Karpas-422 (cell line): ENCODE measurements at regions not wholly inside any gene's neighbourhood (a gene's known extent, or its start where the extent isn't known, plus 50 kb on each side); places are given as distances from the start of the nearest gene placed in this dataset.
"Not testable (repeated sequence)": the region's sequence is repeated elsewhere in the genome, so short reads cannot be mapped to it uniquely, and the experiment has no call there.

Experiments used
- DNase-seq: peaks from one replicate; pipeline ENCODE4 v3.0.0-alpha.2; 2015
- H2AFZ ChIP-seq: fragments of 200-600 bp; sonication (generic); 2 replicates; pipeline ENCODE4 v1.6.1; 2014; ENCODE audit warnings: antibody characterized with exemption, low read length, mixed read lengths
- H3K27ac ChIP-seq: fragments of 200-600 bp; sonication (generic); 2 replicates; pipeline ENCODE4 v1.5.1; 2014; ENCODE audit warnings: mild to moderate bottlenecking, low read length, moderate library complexity
- H3K27me3 ChIP-seq: fragments of 200-600 bp; sonication (generic); 2 replicates; pipeline ENCODE4 v1.6.1; 2014; ENCODE audit warnings: low read length, mixed read lengths
- H3K36me3 ChIP-seq: fragments of 200-600 bp; sonication (generic); 2 replicates; pipeline ENCODE4 v1.6.1; 2014; ENCODE audit warnings: low read length, mixed read lengths; ENCODE audit not compliant: insufficient read depth
- H3K4me1 ChIP-seq: fragments of 200-600 bp; sonication (generic); 2 replicates; pipeline ENCODE4 v1.6.1; 2014; ENCODE audit warnings: mild to moderate bottlenecking, low read length, mixed read lengths
- H3K4me2 ChIP-seq: fragments of 200-600 bp; sonication (generic); 2 replicates; pipeline ENCODE4 v1.6.1; 2014; ENCODE audit warnings: low read length, low read depth, mild to moderate bottlenecking; ENCODE audit not compliant: poor library complexity, severe bottlenecking
- H3K4me3 ChIP-seq: fragments of 200-600 bp; sonication (generic); 2 replicates; pipeline ENCODE4 v1.5.1; 2014; ENCODE audit warnings: mild to moderate bottlenecking, antibody characterized with exemption, low read length, mixed read lengths
- H3K79me2 ChIP-seq: fragments of 200-600 bp; sonication (generic); 2 replicates; pipeline ENCODE4 v1.6.1; 2014; ENCODE audit warnings: mild to moderate bottlenecking, low read length, mixed read lengths
- H3K9ac ChIP-seq: fragments of 200-600 bp; sonication (generic); 2 replicates; pipeline ENCODE4 v1.6.0; 2014; ENCODE audit warnings: low read length
- H3K9me2 ChIP-seq: fragments of 200-600 bp; sonication (generic), shearing (Covaris generic); replicated peaks from 2 replicates; pipeline ENCODE4 v1.6.0; 2014; ENCODE audit warnings: mild to moderate bottlenecking, low read length, moderate library complexity; ENCODE audit not compliant: insufficient read depth
- H3K9me3 ChIP-seq: fragments of 300-700, 200-600 bp; sonication (generic); 2 replicates; pipeline ENCODE4 v1.6.1; 2014; ENCODE audit warnings: low read length, mixed read lengths
- H4K20me1 ChIP-seq: fragments of 200-600 bp; sonication (generic); 2 replicates; pipeline ENCODE4 v1.6.1; 2014; ENCODE audit warnings: mild to moderate bottlenecking, antibody characterized with exemption, low read length, low read depth; ENCODE audit not compliant: insufficient read depth

GRCh38 chr5:98217138-98217537, 556.3 kb upstream of the RGMB start:
- H3K4me3 ChIP-seq, result no peak overlapping the region
- no peak for DNase-seq
- no peak overlapping the region for H3K9ac ChIP-seq
- no peak overlapping the region for H3K4me2 ChIP-seq
- H3K27me3 ChIP-seq, result no peaks in the 10 kb centered on the region
- H3K9me2 ChIP-seq, result no peaks in the 10 kb centered on the region
- no peaks in the 10 kb centered on the region for H3K9me3 ChIP-seq
- H3K36me3 ChIP-seq, result no peaks in the 10 kb centered on the region
- H3K4me1 ChIP-seq, result no peaks in the 10 kb centered on the region
- H4K20me1 ChIP-seq, result no peaks in the 10 kb centered on the region
- H3K27ac ChIP-seq, result no peak overlapping the region
- no peak overlapping the region for H2AFZ ChIP-seq
- H3K79me2 ChIP-seq, result no peaks in the 10 kb centered on the region

DNA sequence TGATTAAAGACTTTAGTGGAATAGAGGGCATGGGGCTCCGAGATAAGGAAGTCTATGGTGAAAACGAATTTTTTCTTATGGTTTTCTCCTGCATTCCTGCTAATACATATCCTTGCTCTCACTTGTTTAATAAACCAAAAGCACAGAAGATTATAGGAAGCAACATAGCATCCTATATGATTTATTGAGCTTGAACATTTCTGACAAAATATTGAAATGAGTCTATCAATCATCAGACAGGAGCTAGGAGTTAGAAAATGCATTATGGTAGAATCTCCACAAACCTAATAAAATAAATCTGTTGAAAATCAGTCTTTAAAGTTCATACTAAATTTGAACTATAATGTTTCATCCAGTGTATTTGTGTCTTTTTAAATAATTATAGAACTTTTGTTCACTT, 554.6 kb upstream of the RGMB start:
- Histone ChIP-seq H3K27ac (no peak overlapping the region), H3K4me2 (no peak overlapping the region), H3K27me3 (no peaks in the 10 kb centered on the region), H3K4me3 (no peak overlapping the region), H4K20me1 (no peaks in the 10 kb centered on the region), H3K79me2 (no peaks in the 10 kb centered on the region), H3K9me2 (no peaks in the 10 kb centered on the region), H3K9me3 (no peaks in the 10 kb centered on the region), H3K4me1 (no peaks in the 10 kb centered on the region), H2AFZ (no peak overlapping the region), H3K36me3 (no peaks in the 10 kb centered on the region), H3K9ac (no peak overlapping the region)
- DNase-seq, result no peak

GRCh38 chr5:98227489-98227888, 546.0 kb upstream of the RGMB start:
- Histone ChIP-seq H3K9me2 (no peaks in the 10 kb centered on the region), H3K27ac (no peak overlapping the region), H4K20me1 (no peaks in the 10 kb centered on the region), H2AFZ (no peak overlapping the region), H3K9ac (no peak overlapping the region), H3K4me2 (no peak overlapping the region), H3K27me3 (no peaks in the 10 kb centered on the region), H3K4me1 (no peaks in the 10 kb centered on the region), H3K79me2 (no peaks in the 10 kb centered on the region), H3K4me3 (no peak overlapping the region), H3K9me3 (peaks cover 7% of the 10 kb centered on the region), H3K36me3 (no peaks in the 10 kb centered on the region)
- no peak for DNase-seq

DNA sequence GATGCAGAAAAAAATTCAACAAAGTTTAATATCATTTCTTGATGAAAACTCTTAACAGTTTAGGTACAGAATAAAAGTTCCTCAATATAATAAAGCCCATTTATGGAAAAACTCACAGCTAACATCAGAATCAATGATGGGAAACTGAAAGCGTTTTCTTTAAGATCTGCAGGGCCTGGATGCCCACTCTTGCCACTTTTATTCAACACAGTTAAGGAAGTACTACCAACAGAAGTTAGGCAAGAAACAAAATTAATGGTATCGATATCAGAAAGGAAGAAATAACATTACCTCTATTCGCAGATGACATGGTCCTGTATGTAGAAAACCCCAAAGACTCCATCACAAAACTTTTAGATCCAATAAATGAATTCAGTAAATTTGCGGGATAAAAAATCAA, 542.4 kb upstream of the RGMB start:
- Histone ChIP-seq H3K4me1 (no peaks in the 10 kb centered on the region), H3K9me2 (no peaks in the 10 kb centered on the region), H3K9me3 (peaks cover 7% of the 10 kb centered on the region), H3K36me3 (no peaks in the 10 kb centered on the region), H2AFZ (no peak overlapping the region), H3K9ac (no peak overlapping the region), H3K4me2 (no peak overlapping the region), H3K27ac (no peak overlapping the region), H3K79me2 (no peaks in the 10 kb centered on the region), H3K4me3 (no peak overlapping the region), H3K27me3 (no peaks in the 10 kb centered on the region), H4K20me1 (no peaks in the 10 kb centered on the region)
- DNase-seq, result no peak

- not testable (repeated sequence) for H2AFZ ChIP-seq, H3K9me3 ChIP-seq, DNase-seq, H3K79me2 ChIP-seq, H3K9ac ChIP-seq, H3K36me3 ChIP-seq, H3K27me3 ChIP-seq, H3K4me3 ChIP-seq, H3K4me2 ChIP-seq, H3K9me2 ChIP-seq, H3K27ac ChIP-seq, H3K4me1 ChIP-seq, H4K20me1 ChIP-seq
Measured at GRCh38 chr5:98237794-98238193, 535.7 kb upstream of the RGMB start.

- H3K9me2 ChIP-seq, result no peaks in the 10 kb centered on the region
- DNase-seq, result no peak
- H2AFZ ChIP-seq, result no peak overlapping the region
- H4K20me1 ChIP-seq, result no peaks in the 10 kb centered on the region
- H3K4me3 ChIP-seq, result no peak overlapping the region
- H3K27me3 ChIP-seq, result no peaks in the 10 kb centered on the region
- no peak overlapping the region for H3K4me2 ChIP-seq
- no peak overlapping the region for H3K27ac ChIP-seq
- H3K79me2 ChIP-seq, result no peaks in the 10 kb centered on the region
- no peaks in the 10 kb centered on the region for H3K4me1 ChIP-seq
- peaks cover 4% of the 10 kb centered on the region; the same call in 1 of the 2 replicates for H3K9me3 ChIP-seq
- no peaks in the 10 kb centered on the region for H3K36me3 ChIP-seq
- no peak overlapping the region for H3K9ac ChIP-seq
Measured at GRCh38 chr5:98243972-98244371, 529.5 kb upstream of the RGMB start.

GRCh38 chr5:98248949-98249348, 524.5 kb upstream of the RGMB start:
- Histone ChIP-seq H3K9me3 (peaks cover 7% of the 10 kb centered on the region; the same call in 1 of the 2 replicates), H2AFZ (no peak overlapping the region), H3K9ac (no peak overlapping the region), H3K36me3 (no peaks in the 10 kb centered on the region), H3K79me2 (no peaks in the 10 kb centered on the region), H4K20me1 (no peaks in the 10 kb centered on the region), H3K4me2 (no peak overlapping the region), H3K4me3 (no peak overlapping the region), H3K27me3 (no peaks in the 10 kb centered on the region), H3K27ac (no peak overlapping the region), H3K4me1 (no peaks in the 10 kb centered on the region), H3K9me2 (no peaks in the 10 kb centered on the region)
- no peak for DNase-seq

GRCh38 chr5:98258939-98259338, 514.5 kb upstream of the RGMB start:
- H3K36me3 ChIP-seq, result no peaks in the 10 kb centered on the region
- no peak overlapping the region for H2AFZ ChIP-seq
- no peaks in the 10 kb centered on the region for H3K4me1 ChIP-seq
- H3K9me3 ChIP-seq, result no peaks in the 10 kb centered on the region
- DNase-seq, result no peak
- no peaks in the 10 kb centered on the region for H3K27me3 ChIP-seq
- no peak overlapping the region for H3K9ac ChIP-seq
- no peaks in the 10 kb centered on the region for H3K79me2 ChIP-seq
- H3K4me2 ChIP-seq, result no peak overlapping the region
- H3K4me3 ChIP-seq, result no peak overlapping the region
- H3K9me2 ChIP-seq, result no peaks in the 10 kb centered on the region
- no peak overlapping the region for H3K27ac ChIP-seq
- no peaks in the 10 kb centered on the region for H4K20me1 ChIP-seq

GRCh38 chr5:98259595-98259994, 513.9 kb upstream of the RGMB start:
- Histone ChIP-seq H3K4me1 (no peaks in the 10 kb centered on the region), H3K4me2 (no peak overlapping the region), H2AFZ (no peak overlapping the region), H3K79me2 (no peaks in the 10 kb centered on the region), H4K20me1 (no peaks in the 10 kb centered on the region), H3K27me3 (no peaks in the 10 kb centered on the region), H3K9me3 (no peaks in the 10 kb centered on the region), H3K27ac (no peak overlapping the region), H3K4me3 (no peak overlapping the region), H3K9me2 (no peaks in the 10 kb centered on the region), H3K36me3 (no peaks in the 10 kb centered on the region), H3K9ac (no peak overlapping the region)
- no peak for DNase-seq
